ENCODE measurements at regions not wholly inside any gene's neighbourhood (a gene's known extent, or its start where the extent isn't known, plus 50 kb on each side); places are given as distances from the start of the nearest gene placed in this dataset.

- TF ChIP-seq CTCF (IDR thresholded peaks at IDR 0.05): no peak
- TF ChIP-seq POLR2A (IDR thresholded peaks at IDR 0.05): no peak
- TF ChIP-seq EP300 (IDR thresholded peaks at IDR 0.05; ENCODE audit: low read depth): no peak
- TF ChIP-seq POLR2AphosphoS5 (IDR thresholded peaks at IDR 0.05): no peak
Observed at GRCh38 chr13:70183041-70183440, 74.8 kb upstream of the KLHL1 start.
